ENCODE measurements at regions not wholly inside any gene's neighbourhood (a gene's known extent, or its start where the extent isn't known, plus 50 kb on each side); places are given as distances from the start of the nearest gene placed in this dataset.
A peak's percentile ranks its signal among the peaks of the same experiment; 100 is the strongest.
"Not testable (repeated sequence)": the region's sequence is repeated elsewhere in the genome, so short reads cannot be mapped to it uniquely, and the experiment has no call there.

DNA sequence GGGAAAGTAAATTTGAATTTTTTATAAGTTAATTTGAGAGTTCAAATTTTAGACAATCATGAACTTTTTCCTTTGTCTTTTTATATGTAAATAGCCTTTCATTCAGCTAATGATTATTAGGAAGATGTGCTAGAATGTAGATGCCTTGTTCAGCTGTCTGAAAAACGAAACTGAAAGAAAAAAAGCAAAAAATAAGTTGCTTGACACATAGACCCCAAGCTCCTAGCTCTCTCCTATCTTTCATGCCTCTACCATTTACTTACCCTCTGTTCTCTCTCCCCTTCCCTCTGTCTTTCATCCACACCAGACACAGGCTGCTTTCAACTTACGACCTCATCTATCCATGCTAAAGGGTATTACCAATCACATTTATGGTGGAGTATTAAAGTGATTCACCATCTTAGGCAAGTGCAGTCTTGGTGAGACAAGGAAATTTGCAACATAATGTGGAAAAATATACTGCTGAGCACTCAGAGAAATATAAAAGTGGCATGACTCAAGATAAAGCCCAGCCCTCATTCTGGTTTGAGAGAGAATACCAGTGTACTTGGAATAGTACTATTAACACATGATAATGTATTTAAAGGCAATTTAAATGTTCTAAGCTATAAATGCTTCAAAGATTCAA, 425.6 kb downstream of the SUCLG1 start:
- no peak for DNase-seq

DNA sequence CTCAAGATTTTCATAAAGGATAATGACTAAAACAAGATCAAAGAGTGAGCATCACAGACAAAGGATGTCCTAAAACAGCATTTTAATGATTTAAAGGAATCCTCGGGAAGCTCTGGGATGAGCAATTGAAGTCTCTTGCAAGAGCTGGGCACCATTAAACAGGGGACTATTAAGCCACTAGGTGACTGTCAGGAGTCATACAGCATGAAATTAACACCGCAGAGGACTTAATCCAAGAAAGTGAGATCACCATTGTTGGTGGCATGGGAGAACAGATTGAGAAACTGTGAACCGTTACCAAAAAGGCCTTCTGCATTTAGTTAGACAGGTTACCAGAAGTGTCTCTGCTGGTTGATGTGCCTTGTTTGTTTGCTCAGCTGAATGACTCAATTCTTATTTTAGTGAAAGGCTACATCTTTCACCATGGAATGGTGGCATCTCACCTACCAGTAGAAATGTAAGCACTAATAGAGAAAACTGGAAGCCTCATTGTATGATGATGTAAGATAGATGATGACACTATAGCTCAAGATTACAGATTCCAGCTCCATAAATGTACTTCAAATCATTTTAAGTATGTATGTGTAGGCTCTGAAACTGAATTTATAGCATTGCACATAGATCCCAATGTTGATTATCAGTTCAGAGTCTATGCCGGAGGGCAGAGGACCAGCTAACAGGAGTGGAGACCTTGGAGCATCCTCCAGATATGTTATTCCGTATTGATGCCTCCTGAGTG, 427.6 kb downstream of the SUCLG1 start:
- DNase-seq, result no peak

DNA sequence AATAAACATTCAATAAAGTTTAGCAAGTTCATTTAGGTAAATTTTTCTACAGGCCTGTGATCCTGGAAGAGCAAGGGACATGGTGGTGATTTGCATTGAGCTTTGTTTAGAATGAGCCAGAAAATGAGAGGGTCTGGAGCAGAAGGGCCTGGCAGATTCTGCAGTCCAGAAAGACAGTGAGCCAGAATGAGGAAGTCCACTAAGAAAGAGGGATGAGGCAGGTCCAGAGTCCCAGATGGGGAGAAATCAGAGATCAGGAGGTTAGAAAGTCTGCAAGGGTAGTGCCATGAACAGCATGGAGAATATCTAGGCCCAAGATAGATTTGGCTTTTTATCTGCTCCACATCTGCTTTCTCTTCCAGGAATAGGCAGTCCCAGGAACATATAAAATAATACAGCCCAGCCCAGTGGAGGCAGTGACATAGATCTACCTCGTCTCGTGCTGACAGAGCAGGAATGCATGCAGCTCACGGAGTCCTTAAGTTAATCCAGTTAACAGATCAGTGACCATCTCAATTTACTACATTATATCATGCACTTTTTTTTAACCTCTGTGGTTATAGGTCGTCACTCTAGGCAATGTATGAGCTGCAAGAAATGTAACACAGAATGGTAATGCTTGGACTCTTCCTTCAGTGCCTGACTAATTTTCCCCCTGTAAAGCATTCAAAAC, 429.0 kb downstream of the SUCLG1 start:
- no peak for DNase-seq

DNA sequence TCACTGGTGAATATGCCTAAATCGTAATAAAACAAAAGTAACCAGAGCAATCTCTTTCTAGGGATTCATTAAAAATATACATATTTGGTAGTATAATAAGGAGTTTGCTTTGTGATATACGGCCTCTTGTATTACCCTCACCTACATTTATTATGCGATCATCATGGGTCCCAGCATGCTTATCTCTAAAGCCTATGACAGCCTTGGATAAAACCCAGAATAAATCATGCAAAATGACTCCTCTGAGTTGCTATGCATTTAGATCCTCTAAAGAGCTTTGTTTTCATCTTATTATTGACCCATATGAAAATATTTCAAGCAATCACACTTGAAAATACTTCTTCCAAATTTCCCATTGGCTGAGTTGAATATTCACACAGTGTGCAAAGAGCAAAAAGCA, 432.3 kb downstream of the SUCLG1 start:
- DNase-seq, result no peak

DNA sequence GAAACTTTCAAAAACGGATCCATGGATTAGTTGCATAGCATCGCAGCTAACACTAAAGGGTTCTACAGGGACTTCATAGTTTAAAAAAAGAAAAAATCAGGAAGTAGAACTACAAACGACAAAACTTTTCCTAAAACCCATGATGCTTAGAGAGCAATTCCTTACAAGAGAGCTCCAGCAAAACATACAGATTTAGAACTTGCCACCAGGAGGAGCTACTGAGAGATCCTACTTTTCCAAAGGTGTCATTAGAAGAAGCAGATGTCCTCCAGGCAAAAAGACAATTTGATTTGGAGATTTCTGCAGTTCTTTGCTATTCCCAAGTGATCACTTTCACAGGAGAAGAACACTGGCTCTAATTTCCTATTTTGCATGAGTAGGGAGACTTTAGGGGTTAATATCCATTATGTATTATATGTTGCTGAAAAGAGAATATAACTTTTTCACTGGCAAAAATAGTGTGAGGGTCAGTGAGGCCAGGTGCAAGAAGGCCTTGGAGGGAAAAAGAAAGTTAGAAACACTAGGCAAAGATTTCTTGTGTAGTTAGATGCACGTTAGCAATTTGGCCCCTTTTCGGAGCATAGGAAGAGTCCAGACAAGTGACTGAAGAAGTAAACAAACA, 436.2 kb downstream of the SUCLG1 start:
- DNase-seq, result peak; percentile 35

DNA sequence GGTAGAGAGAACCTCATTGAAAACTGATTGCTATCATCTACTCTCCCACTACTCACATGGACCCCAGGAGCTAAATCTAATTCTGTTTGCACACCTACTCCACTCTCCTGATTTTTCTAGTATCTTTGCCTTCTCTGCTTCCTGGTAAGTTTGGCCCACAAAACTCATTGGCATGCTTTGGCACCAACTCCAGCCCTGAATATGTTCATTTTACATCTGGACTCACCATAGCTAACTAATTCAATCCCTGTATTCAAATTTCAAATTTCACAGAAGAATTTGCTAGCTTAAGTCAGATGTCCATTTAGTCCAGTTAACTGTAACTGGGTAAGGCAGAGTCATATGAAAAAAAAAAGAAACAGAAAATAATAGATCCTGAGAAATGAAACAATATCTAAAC, 442.1 kb downstream of the SUCLG1 start:
- no peak for DNase-seq

DNA sequence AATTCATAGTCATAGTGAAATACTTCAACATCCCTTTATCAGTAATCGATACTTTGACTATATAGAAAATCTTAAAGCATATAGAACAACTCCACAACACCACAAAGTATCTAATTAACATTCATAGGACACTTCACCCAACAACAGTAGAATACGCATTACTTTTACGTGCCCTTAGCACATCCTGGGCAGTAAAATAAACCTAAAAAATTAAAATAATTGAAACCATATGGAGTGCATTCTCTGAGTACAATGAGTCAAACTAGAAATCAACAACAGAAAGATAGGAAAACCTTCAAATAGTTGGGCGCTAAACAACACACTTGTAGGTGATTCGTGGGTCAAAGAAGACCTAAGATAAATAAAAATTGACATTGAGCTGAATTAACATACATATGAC, 442.9 kb downstream of the SUCLG1 start:
- DNase-seq, result no peak

DNA sequence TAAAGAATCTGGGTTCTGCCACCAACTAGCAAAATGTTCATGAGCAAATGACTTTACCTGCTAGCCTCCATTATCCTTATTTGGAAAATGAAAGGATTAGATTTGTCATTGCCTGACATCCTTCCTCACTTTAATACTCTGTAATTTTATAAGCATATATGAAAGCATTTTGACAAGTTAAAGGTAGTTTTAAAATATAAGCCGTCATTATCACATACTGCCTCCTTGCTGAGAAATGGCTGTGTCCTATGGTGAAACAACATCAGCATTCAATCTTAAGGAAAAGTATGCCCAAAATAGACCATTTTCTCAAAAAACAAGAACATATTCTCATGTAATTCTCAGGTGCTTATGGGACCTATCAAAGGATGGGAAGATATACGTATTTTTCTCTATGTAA, 461.2 kb downstream of the SUCLG1 start:
- no peak for DNase-seq

DNA sequence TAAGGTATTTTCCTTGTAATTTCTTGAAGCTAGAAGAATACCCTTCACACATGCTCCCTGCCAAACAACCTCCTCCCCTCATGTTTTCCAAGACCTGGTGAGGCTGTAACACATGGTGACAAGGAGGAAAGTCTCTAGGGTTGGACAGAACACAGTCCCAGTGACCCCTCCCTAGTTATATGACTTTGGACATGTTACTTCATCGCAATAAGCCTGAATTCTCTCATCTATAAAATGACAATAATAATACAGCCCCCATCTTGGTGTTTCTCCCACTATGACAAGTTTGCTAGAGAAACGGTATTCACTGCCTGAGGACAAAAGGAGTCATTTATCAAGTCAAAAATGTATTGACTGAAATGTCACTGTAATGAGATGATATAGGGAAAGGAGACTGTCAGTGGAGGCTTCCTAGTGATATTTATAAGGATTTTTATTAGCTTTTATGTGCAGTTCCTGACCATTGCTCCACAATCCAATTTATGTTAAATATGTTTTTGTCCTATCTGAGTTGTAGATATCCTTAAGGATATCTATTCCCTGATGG, 464.4 kb downstream of the SUCLG1 start:
- DNase-seq, result no peak

DNA sequence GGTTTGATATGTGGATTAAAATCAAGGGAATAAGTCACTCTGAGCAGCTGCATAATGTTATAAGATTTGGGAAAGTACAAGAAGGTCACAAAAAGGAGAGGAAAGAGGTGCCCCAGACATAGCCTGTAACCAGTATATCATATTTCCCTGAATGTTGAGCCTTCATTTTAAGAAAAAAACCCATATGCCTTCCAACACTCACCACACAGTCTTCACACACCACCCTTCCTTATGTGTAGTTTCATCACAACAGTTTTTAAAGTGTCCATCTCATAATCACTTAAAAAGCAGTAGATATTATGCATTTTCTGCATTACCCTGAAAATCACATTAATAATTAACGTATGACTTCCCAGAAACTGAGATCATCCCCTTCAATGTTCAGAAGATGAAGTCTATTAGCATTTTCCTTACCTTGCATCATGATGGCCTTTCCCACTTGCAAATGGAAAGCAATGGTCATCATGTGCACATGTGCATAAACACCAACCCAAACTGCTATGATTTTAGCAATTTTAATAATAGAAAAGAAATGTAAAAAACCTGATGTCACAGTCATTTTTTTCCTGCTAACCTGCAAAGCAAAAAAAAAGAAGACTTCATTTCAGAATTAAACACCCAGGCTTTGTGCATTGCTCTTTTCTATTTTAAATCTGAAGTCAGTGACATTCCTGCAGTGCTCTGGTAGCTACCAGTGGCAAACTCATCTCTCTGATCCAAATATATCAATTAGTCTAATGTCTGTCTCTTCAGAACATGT, 465.0 kb downstream of the SUCLG1 start:
- no peak for DNase-seq

DNA sequence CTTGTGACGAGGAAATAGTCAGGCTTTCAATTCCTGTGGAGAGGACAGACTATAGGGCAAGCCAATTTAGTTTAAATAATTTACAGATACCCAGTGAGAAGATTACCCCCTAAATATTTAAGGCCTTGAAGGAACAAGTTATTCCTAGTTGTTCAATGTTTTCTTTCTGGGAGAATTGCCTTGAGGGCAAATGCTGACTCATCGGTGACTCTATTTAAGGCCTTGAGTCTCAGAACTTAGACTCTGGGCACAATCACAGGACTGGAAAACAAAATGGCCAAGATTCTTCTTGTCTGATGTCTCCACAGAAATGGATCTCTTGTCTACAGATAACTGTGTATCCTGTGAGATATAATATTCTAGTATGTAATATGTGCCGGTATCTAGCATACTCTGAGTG, 467.1 kb downstream of the SUCLG1 start:
- DNase-seq, result no peak

DNA sequence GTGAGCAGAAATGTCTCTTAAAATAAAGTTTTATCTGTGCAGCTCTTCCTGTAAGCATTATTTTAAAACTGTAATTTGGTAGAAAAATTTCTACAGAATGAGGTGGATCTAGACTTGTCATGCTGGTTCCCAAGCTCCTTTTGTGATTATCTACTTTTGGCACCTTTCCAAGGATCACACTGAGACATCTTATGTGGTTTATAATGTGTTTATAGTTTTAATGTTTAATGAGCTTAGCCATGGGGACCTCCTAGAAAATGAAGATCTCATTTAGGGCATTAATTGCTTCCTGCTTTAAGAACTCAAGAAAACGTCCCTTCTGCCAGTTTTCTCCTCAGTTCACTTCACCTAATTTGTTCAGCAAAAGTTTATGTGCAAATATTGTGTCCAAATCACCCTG, 468.4 kb downstream of the SUCLG1 start:
- DNase-seq, result no peak

DNA sequence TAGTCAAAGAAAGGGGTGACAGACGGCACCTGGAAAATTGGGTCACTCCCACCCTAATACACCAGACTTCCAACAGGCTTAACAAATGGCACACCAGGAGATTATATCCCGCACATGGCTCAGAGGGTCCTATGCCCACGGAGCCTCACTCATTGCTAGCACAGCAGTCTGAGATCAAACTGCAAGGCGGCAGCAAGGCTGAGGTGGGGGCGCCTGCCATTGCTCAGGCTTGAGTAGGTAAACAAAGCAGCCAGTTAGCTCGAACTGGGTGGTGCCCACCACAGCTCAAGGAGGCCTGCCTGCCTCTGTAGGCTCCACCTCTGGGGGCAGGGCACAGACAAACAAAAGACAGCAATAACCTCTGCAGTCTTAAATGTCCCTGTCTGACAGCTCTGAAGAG, 482.5 kb downstream of the SUCLG1 start:
- DNase-seq, result not testable (repeated sequence)

DNA sequence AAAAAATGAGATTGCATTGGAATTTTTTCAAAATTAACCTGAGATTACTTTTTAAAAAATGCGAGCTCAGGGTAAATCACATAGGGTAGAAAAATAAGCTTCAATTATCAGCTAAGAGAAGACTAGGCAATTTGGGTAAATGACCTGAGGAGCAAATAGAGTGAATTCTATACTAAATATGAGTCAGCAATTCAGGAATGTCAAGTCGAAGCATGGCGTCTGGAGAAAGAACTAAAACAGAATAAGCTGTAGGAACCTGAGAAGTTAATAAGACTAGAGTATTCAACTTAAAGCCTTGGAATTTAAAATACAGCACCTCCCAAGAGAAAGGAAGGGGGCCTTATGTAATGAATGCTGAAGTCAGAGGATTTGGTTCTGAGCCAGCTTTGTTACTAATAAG, 487.0 kb downstream of the SUCLG1 start:
- no peak for DNase-seq

DNA sequence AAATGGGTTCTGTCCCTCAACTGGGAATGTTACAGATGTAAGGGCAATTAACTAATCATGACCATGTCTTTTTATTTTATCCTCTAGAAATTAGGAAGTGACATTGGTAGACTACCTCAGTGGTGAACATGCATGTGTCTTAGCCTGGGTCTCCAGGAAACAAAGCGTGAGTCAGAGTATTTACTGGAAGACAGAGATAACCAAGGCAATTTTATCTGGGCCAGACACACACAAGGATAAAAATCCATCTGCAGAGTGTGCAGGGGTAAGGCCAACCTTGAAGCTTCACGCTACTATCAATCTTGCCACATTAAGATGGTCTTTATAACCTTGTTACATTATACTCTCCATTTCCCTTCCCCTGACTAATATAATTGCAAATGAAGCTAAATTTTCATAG, 487.5 kb downstream of the SUCLG1 start:
- no peak for DNase-seq

DNA sequence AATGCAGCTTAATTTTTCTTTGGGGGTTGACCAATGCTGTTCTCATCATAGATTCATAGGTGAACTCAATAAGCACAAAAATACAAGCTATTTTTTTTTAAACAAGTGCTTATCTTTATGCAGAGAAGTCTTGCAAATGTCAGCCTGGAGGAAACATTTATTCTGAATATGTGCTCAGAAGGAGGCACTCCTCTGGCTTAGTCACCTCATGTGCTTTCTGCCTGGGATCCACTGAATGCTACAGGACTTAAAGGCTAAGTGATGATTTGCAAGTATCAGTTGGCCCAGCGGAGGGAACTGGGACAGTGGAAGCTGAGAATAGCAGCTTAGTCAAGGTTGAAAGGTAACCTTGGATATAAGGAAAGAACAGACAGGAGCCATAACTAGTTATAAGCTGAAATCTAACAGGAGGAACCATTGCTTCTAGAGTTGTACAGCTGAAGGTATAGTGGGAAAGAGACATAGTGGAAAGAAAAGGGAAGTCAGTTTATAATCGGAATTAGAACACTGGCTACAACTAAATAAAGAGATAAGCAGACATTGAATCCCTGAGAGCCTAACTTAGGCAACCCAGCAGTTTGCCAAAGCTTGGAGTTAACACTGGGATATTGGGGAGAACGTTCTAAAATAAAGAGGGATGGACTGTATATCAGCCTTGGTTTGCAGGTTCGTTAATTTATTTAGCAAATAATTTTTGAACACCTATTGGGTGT, 488.7 kb downstream of the SUCLG1 start:
- DNase-seq, result no peak

DNA sequence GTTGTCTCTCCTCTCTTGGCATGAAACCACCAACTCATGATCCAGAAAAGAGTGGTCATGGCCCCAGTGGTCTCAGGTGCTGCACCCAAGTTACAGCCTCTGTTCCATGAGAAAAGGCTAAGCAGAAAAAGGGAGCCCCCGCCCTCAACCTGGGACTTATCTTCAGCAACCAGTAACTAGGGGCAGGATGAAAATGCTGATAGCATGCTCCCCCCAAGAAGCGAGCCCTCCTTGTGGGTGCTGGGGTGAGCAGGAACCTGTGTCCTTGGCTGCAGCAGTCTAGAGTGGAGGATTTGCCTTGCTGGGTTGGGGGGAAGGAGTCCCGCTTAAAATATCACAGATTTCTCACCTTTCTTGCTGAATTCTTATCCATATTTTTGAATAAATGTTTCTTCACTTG, 490.0 kb downstream of the SUCLG1 start:
- DNase-seq, result no peak

DNA sequence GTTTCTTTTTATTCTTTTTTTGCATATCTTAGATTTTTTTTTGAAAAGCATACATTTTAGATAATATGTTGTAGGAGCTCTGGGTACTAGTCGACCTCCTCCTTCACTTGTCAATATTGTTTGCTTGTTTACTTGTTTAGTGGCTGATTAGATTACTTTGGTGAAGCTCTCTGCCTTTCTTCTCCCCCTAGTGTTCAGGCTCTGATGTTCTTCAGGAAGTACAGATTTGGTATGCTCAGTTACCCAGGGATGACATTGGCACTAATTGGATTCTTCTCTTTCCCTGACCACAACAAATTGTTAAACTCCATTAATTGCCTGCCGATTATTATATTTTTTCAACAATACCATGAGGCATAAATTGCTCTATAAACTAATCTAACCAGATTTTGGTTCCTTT, 491.2 kb downstream of the SUCLG1 start:
- DNase-seq, result no peak

DNA sequence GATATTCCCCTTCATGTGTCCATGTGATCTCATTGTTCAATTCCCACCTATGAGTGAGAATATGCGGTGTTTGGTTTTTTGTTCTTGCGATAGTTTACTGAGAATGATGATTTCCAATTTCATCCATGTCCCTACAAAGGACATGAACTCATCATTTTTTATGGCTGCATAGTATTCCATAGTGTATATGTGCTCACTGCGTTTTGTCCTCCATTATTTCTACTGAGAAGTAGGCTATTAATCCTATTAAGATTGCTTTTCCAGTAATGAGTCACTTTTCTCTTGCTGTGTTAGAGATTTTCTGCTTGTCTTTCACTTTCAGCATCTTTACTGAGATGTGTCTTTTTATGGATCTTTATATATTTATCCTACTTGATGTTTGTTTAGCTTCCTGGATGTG, 492.1 kb downstream of the SUCLG1 start:
- DNase-seq, result not testable (repeated sequence)

DNA sequence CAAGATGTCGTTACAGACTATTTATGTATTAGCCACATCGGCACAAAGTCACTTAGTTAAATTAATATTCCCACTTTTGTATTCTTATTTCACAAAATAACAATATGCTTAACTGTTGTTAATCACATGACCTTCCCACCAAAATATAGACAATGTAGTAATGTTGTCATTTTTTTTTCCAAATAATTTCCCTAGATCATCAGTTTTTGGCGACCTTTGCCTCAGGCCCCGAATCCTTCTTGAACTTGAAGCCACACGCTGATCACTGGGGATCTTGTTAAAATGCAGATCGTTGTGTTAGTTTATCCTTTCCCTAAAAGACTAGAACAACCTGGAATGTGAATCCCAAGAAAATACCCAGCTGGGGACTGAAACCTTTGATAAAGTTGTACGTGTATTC, 497.6 kb downstream of the SUCLG1 start:
- no peak for DNase-seq

DNA sequence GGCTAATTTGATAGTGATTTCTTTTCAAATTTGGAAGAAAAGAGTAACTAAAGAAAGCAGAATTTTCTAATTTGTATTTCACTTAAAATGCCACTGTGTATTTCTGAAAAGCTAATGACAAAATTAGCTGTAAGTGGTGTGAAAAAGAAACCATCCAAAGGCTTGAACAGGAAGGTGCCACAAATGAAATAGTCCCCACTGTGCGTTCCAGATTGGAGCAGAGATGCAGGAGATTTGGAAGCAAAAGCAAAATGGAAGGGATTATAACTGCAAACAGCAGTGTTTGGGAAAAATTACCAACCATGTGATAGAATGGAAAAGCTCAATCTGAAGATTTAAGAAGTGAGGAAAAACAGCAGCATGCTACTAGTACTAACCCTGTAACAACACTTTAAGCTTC, 498.7 kb downstream of the SUCLG1 start:
- DNase-seq, result no peak

DNA sequence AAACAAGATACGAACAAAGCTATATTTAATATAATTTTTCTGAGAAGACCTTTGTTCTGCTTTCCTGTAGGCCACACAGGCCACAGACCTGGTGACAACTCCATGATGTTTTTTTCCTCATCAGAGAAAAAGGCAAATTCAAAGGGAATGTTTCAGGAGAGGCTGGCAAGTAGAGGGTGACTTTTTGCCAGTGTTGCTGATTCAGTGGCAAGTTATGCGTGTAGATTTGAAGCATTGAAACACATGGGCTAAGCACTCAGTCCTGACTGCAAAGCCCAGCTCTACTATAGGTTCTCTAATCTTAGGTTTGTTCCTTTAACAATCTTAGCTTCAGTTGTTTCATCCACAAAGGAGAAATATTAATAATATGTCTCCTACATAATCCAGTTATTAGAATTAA, 499.8 kb downstream of the SUCLG1 start:
- no peak for DNase-seq
